Activated T-helper 1 cell treated with Interleukin-2 at 50 U/mL for 16 hours (primary cell): ENCODE measurements at regions not wholly inside any gene's neighbourhood (a gene's known extent, or its start where the extent isn't known, plus 50 kb on each side); places are given as distances from the start of the nearest gene placed in this dataset.

ENCODE experiments used
- DNase-seq: peaks from one replicate; pipeline ENCODE4 v3.0.0-alpha.2; 2020; ENCODE audit warnings: low read depth

- DNase-seq: no peak
Observed at GRCh38 chr12:41888285-41888684, 256.4 kb downstream of the GXYLT1 start.

GRCh38 chr12:41881891-41882805, 262.5 kb downstream of the GXYLT1 start:
- no peak for DNase-seq

GRCh38 chr12:41869432-41869831, 275.2 kb downstream of the GXYLT1 start:
- DNase-seq: no peak

GRCh38 chr12:41866878-41867430, 277.7 kb downstream of the GXYLT1 start:
- no peak for DNase-seq

- no peak for DNase-seq
Observed at GRCh38 chr12:41856228-41856627, 288.4 kb downstream of the GXYLT1 start.

- DNase-seq: no peak
Observed at GRCh38 chr12:41850046-41850445, 294.6 kb downstream of the GXYLT1 start.

- no peak for DNase-seq
Observed at GRCh38 chr12:41846718-41847117, 298.0 kb downstream of the GXYLT1 start.

- DNase-seq: no peak
Observed at GRCh38 chr12:41836416-41836815, 308.3 kb downstream of the GXYLT1 start.

GRCh38 chr12:41835556-41835955, 309.1 kb downstream of the GXYLT1 start:
- DNase-seq: no peak

- DNase-seq: no peak
Observed at GRCh38 chr12:41819948-41820347, 324.7 kb downstream of the GXYLT1 start.

- DNase-seq: no peak
Observed at GRCh38 chr12:41804026-41804425, 340.6 kb downstream of the GXYLT1 start.

GRCh38 chr12:41802803-41803202, 341.9 kb downstream of the GXYLT1 start:
- no peak for DNase-seq

- DNase-seq: no peak
Observed at GRCh38 chr12:41801261-41801660, 343.4 kb downstream of the GXYLT1 start.

- no peak for DNase-seq
Observed at GRCh38 chr12:41799671-41800070, 345.0 kb downstream of the GXYLT1 start.

GRCh38 chr12:41795910-41796309, 348.8 kb downstream of the GXYLT1 start:
- no peak for DNase-seq

GRCh38 chr12:41795051-41795600, 349.5 kb downstream of the GXYLT1 start:
- DNase-seq: no peak

- no peak for DNase-seq
Observed at GRCh38 chr12:41794336-41794735, 350.3 kb downstream of the GXYLT1 start.

GRCh38 chr12:41784957-41785356, 359.7 kb downstream of the GXYLT1 start:
- no peak for DNase-seq

- DNase-seq: no peak
Observed at GRCh38 chr12:41778934-41779333, 365.7 kb downstream of the GXYLT1 start.

GRCh38 chr12:41777064-41777790, 367.4 kb downstream of the GXYLT1 start:
- no peak for DNase-seq

- DNase-seq: no peak
Observed at GRCh38 chr12:41772478-41772877, 372.2 kb downstream of the GXYLT1 start.

- DNase-seq: no peak
Observed at GRCh38 chr12:41769810-41770209, 374.9 kb downstream of the GXYLT1 start.

GRCh38 chr12:41768456-41768855, 376.2 kb downstream of the GXYLT1 start:
- DNase-seq: no peak
